ENCODE measurements at regions not wholly inside any gene's neighbourhood (a gene's known extent, or its start where the extent isn't known, plus 50 kb on each side); places are given as distances from the start of the nearest gene placed in this dataset.
"Not testable (repeated sequence)": the region's sequence is repeated elsewhere in the genome, so short reads cannot be mapped to it uniquely, and the experiment has no call there.

DNA sequence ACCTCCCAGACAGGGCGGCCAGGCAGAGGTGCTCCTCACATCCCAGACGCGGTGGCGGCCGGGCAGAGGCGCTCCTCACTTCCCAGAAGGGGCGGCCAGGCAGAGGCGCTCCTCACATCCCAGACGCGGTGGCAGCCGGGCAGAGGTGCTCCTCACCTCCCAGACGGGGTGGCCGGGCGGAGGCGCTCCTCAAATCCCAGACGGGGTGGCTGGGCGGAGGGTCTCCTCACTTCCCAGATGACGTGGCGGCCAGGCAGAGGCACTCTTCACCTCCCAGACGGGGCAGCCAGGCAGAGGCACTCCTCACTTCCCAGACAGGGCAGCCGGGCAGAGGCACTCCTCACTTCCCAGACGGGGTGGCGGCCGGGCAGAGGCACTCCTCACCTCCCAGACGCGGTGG is 247.7 kb upstream of the USP9Y start:
- H3K27ac Mint-ChIP-seq; H3K27me3 Mint-ChIP-seq; H3K4me1 Mint-ChIP-seq (ENCODE audit: low read depth); H3K36me3 Mint-ChIP-seq; H3K9me3 Mint-ChIP-seq (ENCODE audit: low read depth); H3K4me3 Mint-ChIP-seq: not testable (repeated sequence)

DNA sequence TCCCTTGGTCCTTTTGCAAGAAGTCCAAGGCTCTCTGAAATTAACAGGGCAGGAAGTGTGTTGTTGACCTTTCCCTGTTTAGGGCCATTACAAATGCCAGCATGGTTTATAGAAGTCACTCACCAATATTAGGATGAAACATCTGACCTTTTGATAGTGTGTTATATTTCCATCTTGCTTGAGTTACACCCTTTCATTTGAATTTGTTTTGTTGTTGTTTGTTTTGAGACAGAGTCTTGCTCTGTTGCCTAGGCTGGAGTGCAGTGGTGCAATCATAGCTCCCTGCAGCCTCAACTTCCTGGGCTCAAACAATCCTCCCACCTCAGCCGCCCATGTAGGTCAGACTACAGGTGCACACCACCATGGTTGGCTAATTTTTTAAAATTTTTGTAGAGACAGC is 241.1 kb upstream of the USP9Y start:
- no peak overlapping the region for H3K27ac Mint-ChIP-seq
- no peaks in the 10 kb centered on the region for H3K36me3 Mint-ChIP-seq
- no peak overlapping the region for H3K4me3 Mint-ChIP-seq
- no peaks in the 10 kb centered on the region for H3K27me3 Mint-ChIP-seq
- no peaks in the 10 kb centered on the region for H3K4me1 Mint-ChIP-seq (ENCODE audit: low read depth)
- H3K9me3 Mint-ChIP-seq (ENCODE audit: low read depth) = no peaks in the 10 kb centered on the region

- peaks cover 2% of the 10 kb centered on the region for H3K4me1 Mint-ChIP-seq (ENCODE audit: low read depth)
- no peak overlapping the region for H3K27ac Mint-ChIP-seq
- no peak overlapping the region for H3K4me3 Mint-ChIP-seq
- H3K27me3 Mint-ChIP-seq = no peaks in the 10 kb centered on the region
- H3K36me3 Mint-ChIP-seq = peaks cover 2% of the 10 kb centered on the region
- no peaks in the 10 kb centered on the region for H3K9me3 Mint-ChIP-seq (ENCODE audit: low read depth)
These were observed 236.9 kb upstream of the USP9Y start for GRCh38 chrY:12464155-12464554.

DNA sequence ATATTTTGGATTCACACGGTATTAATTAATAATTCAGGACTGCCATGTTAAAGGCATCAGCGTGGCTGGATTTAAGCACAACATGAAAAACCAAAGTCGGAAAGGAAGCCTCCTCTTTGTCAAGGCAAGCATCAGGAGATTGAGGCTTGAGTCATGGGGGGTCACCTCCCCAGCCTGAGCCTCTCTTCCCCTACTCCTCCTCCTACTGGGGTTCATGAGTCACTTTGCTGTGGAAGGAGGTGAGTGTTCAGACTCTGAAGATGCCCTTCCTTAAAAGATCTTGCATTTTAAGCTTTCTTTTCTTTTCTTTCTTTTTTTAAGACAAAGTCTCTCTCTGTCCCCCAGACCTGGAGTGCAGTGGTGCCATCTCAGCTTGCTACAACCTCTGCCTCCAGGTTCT is 235.3 kb upstream of the USP9Y start:
- no peak overlapping the region for H3K27ac Mint-ChIP-seq
- peaks cover 2% of the 10 kb centered on the region for H3K36me3 Mint-ChIP-seq
- no peak overlapping the region for H3K4me3 Mint-ChIP-seq
- no peaks in the 10 kb centered on the region for H3K9me3 Mint-ChIP-seq (ENCODE audit: low read depth)
- peaks cover 3% of the 10 kb centered on the region for H3K4me1 Mint-ChIP-seq (ENCODE audit: low read depth)
- no peaks in the 10 kb centered on the region for H3K27me3 Mint-ChIP-seq

GRCh38 chrY:12469081-12469480 is 231.9 kb upstream of the USP9Y start:
- Mint-ChIP-seq H3K27ac (peak overlapping the region; percentile 50), H3K27me3 (no peaks in the 10 kb centered on the region), H3K4me3 (no peak overlapping the region), H3K9me3 (ENCODE audit: low read depth) (no peaks in the 10 kb centered on the region), H3K36me3 (peaks cover 2% of the 10 kb centered on the region), H3K4me1 (ENCODE audit: low read depth) (peaks cover 3% of the 10 kb centered on the region)

DNA sequence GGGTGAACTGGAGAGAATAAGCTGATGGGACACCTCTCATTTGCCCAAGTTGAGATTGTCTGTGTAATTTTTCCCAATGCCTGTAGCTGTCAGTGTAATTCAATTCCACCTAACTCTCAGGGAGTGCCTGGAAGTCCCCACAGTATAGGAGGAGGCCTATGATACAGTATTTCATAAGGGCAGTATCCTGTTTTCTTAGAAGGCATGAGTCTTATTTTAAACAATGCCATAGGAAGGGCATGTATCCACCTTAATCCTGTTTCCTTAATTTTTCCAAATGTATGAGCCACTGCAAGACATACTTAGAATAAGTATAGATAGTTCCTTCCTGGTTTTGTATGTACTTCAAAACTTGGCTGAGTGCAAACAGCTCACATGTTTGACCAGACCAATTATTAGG is 226.6 kb upstream of the USP9Y start:
- no peaks in the 10 kb centered on the region for H3K9me3 Mint-ChIP-seq (ENCODE audit: low read depth)
- H3K4me3 Mint-ChIP-seq = no peak overlapping the region
- peaks cover 3% of the 10 kb centered on the region for H3K4me1 Mint-ChIP-seq (ENCODE audit: low read depth)
- H3K27me3 Mint-ChIP-seq = no peaks in the 10 kb centered on the region
- no peaks in the 10 kb centered on the region for H3K36me3 Mint-ChIP-seq
- H3K27ac Mint-ChIP-seq = no peak overlapping the region

GRCh38 chrY:12479382-12479781 is 221.6 kb upstream of the USP9Y start:
- H3K27ac Mint-ChIP-seq = peak overlapping the region; percentile 13
- no peak overlapping the region for H3K4me3 Mint-ChIP-seq
- no peaks in the 10 kb centered on the region for H3K36me3 Mint-ChIP-seq
- no peaks in the 10 kb centered on the region for H3K9me3 Mint-ChIP-seq (ENCODE audit: low read depth)
- peaks cover 4% of the 10 kb centered on the region for H3K4me1 Mint-ChIP-seq (ENCODE audit: low read depth)
- H3K27me3 Mint-ChIP-seq = no peaks in the 10 kb centered on the region

- Mint-ChIP-seq H3K4me3 (no peak overlapping the region), H3K27ac (no peak overlapping the region), H3K4me1 (ENCODE audit: low read depth) (peaks cover 4% of the 10 kb centered on the region), H3K36me3 (no peaks in the 10 kb centered on the region), H3K27me3 (no peaks in the 10 kb centered on the region), H3K9me3 (ENCODE audit: low read depth) (no peaks in the 10 kb centered on the region)
These were observed 217.6 kb upstream of the USP9Y start for GRCh38 chrY:12483394-12483793.

GRCh38 chrY:12490558-12491209 is 210.3 kb upstream of the USP9Y start:
- Mint-ChIP-seq H3K36me3 (no peaks in the 10 kb centered on the region), H3K9me3 (ENCODE audit: low read depth) (no peaks in the 10 kb centered on the region), H3K4me3 (no peak overlapping the region), H3K4me1 (ENCODE audit: low read depth) (peaks cover 1% of the 10 kb centered on the region), H3K27ac (no peak overlapping the region), H3K27me3 (no peaks in the 10 kb centered on the region)

DNA sequence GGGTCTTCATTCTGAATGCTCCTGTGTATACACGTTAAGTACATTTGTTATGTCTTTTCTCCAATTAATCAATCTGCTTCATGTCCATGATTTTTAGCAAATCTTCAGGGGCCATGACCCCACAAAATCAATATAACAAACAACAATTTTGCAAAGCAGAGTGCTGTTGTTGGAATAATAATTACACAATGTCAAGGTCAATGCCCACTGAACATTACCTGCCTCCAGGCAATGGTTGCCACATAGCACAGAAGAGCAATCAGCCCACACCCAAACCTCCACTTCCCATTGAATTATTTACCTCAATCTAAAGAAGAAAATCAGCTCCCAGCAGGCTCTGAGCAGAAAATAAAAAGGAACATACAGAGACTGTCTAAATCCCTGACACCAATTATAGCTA is 208.8 kb upstream of the USP9Y start:
- Mint-ChIP-seq H3K27ac (no peak overlapping the region), H3K9me3 (ENCODE audit: low read depth) (no peaks in the 10 kb centered on the region), H3K4me3 (no peak overlapping the region), H3K27me3 (no peaks in the 10 kb centered on the region), H3K36me3 (no peaks in the 10 kb centered on the region), H3K4me1 (ENCODE audit: low read depth) (peaks cover 1% of the 10 kb centered on the region)

- Mint-ChIP-seq H3K9me3 (ENCODE audit: low read depth) (no peaks in the 10 kb centered on the region), H3K4me1 (ENCODE audit: low read depth) (peaks cover 2% of the 10 kb centered on the region), H3K4me3 (no peak overlapping the region), H3K27ac (no peak overlapping the region), H3K27me3 (no peaks in the 10 kb centered on the region), H3K36me3 (no peaks in the 10 kb centered on the region)
These were observed 205.0 kb upstream of the USP9Y start for GRCh38 chrY:12496007-12496406.

DNA sequence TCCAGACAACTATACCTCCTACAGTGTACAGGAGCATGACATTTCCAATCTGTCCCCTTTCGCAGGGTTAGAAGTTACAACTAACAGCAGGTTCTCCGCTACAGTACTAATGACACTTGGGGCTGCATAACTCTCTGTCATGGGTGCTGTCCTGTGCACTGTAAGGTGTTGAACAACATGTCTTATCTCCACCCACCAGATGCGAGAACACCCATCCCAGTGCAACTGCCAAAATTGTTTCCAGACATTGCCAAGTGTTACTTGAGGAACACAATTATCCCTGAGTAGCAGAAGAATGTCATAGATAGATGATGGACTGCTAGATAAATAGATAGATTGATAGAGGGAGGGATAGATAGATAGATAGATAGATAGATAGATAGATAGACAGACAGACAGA is 200.9 kb upstream of the USP9Y start:
- Mint-ChIP-seq H3K9me3 (ENCODE audit: low read depth) (no peaks in the 10 kb centered on the region), H3K4me3 (no peak overlapping the region), H3K36me3 (no peaks in the 10 kb centered on the region), H3K27ac (no peak overlapping the region), H3K4me1 (ENCODE audit: low read depth) (peaks cover 2% of the 10 kb centered on the region), H3K27me3 (no peaks in the 10 kb centered on the region)

DNA sequence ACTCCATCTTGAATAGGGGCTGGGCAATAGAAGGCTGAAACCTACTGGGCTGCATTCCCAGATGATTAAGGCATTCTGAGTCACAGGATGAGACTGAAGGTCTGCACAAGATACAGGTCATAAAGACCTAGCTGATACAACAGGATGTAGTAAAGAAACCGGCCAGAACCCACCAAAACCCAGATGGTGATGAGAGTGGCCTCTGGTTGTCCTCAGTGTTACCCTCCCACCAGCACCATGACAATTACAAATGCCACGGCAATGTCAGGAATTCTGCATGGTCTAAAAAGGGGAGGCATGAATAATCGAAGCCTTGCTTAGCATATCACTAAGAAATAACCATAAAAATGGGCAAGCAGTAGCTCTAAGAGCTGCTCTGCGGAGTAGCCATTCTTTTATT is 197.0 kb upstream of the USP9Y start:
- not testable (repeated sequence) for H3K27ac Mint-ChIP-seq; H3K36me3 Mint-ChIP-seq; H3K4me1 Mint-ChIP-seq (ENCODE audit: low read depth); H3K27me3 Mint-ChIP-seq; H3K9me3 Mint-ChIP-seq (ENCODE audit: low read depth); H3K4me3 Mint-ChIP-seq

- H3K36me3 Mint-ChIP-seq = peaks cover 2% of the 10 kb centered on the region
- no peak overlapping the region for H3K4me3 Mint-ChIP-seq
- H3K4me1 Mint-ChIP-seq (ENCODE audit: low read depth) = no peaks in the 10 kb centered on the region
- no peak overlapping the region for H3K27ac Mint-ChIP-seq
- H3K27me3 Mint-ChIP-seq = no peaks in the 10 kb centered on the region
- no peaks in the 10 kb centered on the region for H3K9me3 Mint-ChIP-seq (ENCODE audit: low read depth)
These were observed 183.7 kb upstream of the USP9Y start for GRCh38 chrY:12517338-12517737.

DNA sequence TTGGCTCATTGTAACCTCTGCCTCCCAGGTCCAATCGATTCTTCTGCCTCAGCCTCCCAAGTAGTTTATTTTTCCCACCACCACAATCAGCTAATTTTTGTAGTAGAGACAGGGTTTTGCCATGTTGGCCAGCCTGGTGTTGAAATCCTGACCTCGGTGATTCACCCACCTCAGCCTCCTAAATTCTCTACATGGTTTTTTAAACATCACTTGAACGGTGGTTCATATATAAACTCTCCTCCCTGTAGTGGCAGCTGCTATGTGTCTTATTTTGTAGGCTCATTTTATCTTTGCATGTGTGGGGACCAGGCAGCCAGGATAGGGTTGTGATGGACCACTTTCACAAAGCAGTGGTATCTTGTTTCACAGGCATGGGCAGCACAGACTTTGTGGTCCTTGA is 175.8 kb upstream of the USP9Y start:
- H3K4me1 Mint-ChIP-seq (ENCODE audit: low read depth) = peaks cover 16% of the 10 kb centered on the region
- no peak overlapping the region for H3K27ac Mint-ChIP-seq
- H3K36me3 Mint-ChIP-seq = peaks cover 2% of the 10 kb centered on the region
- no peaks in the 10 kb centered on the region for H3K27me3 Mint-ChIP-seq
- no peak overlapping the region for H3K4me3 Mint-ChIP-seq
- H3K9me3 Mint-ChIP-seq (ENCODE audit: low read depth) = no peaks in the 10 kb centered on the region

DNA sequence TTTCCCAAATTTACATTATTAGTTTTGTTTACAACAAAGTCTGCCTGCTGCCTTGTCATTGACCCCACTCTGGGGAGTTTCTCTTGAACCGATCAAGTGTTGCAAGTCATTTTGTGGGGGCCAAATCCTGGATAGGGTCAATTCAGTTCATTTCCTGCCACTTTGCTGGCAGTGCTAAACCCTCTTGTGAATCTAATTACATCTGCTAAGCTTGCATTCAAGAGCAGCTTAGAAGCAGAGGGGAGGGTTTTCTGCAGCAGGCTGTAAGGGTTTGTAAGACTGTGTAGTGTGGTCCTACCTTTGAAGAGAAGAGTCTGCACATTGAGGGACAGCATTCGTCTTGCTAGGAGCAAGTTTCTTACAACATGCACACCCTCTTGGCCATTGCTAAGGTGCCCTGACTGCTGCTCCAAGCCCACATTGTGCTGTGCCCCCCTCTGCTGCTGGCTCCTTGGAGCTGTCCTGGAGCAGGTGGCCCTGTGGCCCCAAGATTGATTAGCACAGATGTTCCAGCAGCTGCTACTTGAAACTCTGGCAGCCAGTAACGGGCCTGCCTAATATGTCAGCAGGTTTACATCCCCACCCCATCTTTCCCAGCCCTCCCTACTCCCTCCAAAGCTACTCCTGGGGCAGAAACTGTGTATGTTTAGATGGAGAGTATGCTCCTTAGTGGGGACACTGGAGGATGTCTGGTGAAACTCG is 174.5 kb upstream of the USP9Y start:
- H3K4me1 Mint-ChIP-seq (ENCODE audit: low read depth) = peaks cover 21% of the 10 kb centered on the region
- H3K4me3 Mint-ChIP-seq = no peak overlapping the region
- no peaks in the 10 kb centered on the region for H3K27me3 Mint-ChIP-seq
- H3K9me3 Mint-ChIP-seq (ENCODE audit: low read depth) = no peaks in the 10 kb centered on the region
- no peak overlapping the region for H3K27ac Mint-ChIP-seq
- peaks cover 2% of the 10 kb centered on the region for H3K36me3 Mint-ChIP-seq
